Renal cortex interstitium (tissue), 11 donors: ENCODE measurements at regions not wholly inside any gene's neighbourhood (a gene's known extent, or its start where the extent isn't known, plus 50 kb on each side); places are given as distances from the start of the nearest gene placed in this dataset.
"Not testable (repeated sequence)": the region's sequence is repeated elsewhere in the genome, so short reads cannot be mapped to it uniquely, and the experiment has no call there.

Experiments
- DNase-seq, 11 donors: peaks; one replicate each; pipeline ENCODE4 v3.0.0-alpha.2; 2013; ENCODE audit warnings: low read depth in 9 of 11, low spot score in 4 of 11; ENCODE audit errors: extremely low read depth in 1 of 11

DNA sequence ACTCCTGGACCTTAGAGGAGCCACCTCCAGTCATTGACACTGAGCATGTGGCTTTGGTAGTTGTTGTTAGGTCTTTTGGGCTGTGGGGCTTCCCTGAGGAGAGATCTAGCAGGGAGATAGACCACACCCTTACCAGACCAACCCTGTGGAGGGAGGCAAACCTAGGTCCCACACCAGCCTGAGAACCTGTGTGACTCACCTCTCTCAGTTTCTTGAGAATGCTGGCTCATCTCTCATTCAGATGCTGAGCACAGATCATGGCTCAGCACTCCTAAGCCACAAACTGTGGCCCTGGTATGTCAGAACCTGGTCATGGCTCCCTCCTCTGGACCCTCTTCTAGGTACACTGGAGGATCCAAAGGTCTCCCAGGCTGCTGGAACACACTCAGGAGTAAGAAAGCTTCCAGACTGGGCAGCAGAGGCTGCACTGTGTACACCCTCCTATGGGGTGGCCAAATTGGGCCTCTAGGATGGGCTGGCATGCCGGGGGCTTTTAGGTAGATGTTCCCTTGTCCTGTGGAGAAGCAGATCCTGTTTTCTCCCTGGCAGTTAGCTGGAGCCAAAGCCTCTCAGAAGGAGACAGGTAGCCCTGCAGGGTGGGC is 1294.5 kb downstream of the KHDRBS2 start:
- no peak for DNase-seq

DNA sequence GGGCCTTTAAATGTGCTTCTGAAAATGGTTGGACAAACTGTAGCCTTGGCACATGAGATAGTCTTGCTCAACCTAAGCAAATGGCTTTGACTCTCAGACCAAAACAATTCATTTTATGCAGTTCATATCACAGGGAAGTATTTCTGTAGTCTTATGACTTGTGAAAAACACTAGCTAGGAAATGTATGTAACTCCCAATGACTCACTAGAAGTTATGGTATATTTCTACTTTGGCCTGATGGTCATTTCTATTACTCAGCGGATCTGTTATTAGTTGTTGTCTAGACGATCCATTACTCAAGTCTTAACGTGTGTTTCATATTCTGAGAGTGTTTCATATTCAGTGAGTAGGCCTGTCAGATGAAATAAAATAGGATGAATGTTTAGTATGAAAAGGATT is 1333.5 kb downstream of the KHDRBS2 start:
- no peak for DNase-seq

DNA sequence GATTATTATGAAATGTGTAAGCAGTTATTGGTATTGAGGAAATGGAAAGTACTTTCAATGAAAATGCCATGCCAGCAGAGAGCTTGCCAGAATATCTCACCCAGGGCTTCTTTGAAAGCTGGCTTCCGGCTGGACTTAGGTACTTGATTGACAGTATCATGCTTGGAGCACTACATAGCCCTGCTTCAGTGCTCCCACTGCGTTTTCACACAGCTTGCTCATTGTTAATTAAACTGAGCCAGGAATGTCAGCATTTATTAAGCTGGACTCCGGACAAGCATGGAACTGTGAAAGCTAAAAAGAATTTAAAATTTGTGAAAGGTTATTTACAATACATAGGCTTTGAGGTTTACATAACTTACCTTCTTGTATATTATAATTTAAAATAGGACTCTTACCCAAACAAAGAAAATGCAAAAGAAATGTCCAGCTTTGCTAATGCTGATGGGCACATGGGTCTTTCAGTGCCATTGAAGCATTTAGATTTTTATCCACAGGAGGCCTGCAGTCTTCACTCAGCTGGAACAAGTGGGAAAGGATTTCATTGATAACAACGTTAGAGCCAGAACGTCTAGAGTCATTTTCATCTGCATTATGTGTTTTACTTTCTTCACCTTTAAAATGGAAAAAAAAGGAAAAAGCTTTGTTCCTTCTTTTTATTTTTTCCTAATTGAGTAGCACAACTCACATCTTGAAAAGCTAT is 1335.7 kb downstream of the KHDRBS2 start:
- DNase-seq, result peak in 3 of 11 donors; percentile 0 to 4 (median 1)

DNA sequence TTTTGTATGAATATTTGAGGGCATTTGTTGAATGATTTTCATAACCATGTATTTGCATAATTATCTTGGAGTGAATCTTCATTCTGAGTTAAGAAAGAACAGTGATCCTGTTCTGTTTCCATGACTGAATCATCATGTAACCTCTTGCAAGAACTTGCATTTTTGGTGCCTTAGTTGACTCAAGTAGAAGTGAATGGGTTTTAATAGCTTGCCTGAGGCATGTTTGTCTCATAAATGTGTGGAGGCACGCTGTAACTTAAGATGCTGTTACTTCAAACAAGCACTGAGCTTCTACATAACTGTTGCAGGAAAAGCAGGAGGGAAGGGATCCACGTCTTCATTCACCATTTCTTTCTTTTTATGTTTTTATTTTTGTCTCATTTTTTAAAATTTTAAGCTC is 1338.6 kb downstream of the KHDRBS2 start:
- DNase-seq, result not testable (repeated sequence)

DNA sequence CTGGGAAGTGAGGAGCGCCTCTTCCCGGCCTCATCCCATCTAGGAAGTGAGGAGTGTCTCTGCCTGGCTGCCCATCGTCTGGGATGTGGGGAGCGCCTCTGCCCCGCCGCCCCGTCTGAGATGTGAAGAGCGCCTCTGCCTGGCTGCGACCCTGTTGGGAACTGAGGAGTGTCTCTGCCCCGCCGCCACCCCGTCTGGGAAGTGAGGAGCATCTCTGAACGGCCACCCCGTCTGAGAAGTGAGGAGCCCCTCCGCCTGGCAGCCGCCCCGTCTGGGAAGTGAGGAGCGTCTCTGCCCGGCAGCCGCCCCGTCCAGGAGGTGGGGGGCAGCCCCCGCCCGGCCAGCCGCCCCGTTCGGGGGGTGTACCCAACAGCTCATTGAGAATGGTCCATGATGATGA is 1341.2 kb downstream of the KHDRBS2 start:
- DNase-seq, result not testable (repeated sequence)

DNA sequence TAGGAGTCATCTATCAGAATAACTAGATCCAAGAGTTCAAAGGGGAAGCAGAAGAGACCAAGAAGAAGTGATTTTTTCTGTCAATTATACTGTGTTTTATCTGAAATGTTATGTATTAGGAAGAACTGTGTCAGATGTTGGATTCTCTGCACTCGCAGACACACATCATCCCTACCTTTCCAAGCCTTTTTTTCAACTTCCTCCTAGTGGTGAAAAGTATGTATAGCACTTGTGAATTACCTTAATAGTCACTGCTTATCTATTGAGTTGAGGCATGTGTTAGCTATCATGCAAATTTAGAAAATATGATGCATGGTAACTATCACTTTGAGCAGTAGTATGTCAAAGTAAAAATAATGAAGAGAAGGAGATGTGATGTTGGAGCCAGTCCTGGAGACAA is 1350.1 kb downstream of the KHDRBS2 start:
- not testable (repeated sequence) for DNase-seq

DNA sequence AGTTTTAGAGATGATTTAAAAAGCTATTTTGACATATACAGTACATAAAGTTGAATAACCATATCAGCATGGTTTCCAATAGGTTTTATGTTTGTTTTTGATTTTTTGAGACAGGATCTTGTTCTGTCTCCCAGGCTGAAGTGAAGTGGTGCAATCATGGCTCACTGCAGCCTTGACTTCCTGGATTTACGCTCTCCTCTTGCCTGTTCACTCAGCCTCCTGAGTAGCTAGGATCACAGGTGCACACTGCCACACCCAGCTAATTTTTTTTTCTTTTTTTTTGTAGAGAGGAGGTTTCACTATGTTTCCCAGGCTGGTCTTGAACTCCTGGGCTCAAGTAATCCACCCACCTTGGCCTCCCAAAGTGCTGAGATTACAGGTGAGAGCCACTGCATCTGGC is 1366.4 kb downstream of the KHDRBS2 start:
- DNase-seq, result not testable (repeated sequence)

DNA sequence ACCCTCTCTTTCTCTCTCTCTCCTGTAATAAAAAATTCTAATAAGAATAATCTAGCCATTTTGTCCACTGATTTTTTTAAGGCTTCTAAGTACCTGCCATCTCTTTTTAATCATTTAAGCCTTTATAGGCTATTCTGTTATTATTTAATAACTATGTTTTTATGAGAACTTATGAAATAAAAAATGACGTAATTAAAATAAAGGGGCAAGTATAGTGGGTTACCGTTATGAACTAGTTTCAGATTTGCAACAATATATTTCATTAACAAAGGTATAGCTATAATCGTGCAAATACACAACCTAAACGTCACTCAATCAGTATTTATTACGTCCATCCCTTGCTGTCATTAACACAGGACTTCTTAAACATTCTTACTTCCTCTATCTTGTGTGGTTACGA is 1382.2 kb downstream of the KHDRBS2 start:
- not testable (repeated sequence) for DNase-seq

DNA sequence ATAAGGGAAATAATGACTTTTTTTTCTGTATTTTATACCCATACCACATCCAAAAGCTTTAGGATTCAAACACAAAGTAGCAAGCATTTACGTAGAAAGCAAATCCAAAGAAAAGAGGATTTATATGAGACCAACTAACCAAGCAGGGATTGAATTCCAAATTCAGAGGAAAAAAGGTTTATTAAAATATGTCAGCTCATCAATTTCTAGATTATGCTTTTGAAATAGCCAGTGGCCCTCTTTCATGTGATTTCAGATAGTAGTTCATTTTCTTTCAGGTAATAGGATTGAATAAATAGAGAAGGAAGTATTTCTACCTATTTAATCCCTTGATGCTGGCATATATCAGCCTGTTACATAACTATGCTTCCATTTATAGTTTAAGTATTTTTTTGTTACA is 1392.7 kb downstream of the KHDRBS2 start:
- not testable (repeated sequence) for DNase-seq

DNA sequence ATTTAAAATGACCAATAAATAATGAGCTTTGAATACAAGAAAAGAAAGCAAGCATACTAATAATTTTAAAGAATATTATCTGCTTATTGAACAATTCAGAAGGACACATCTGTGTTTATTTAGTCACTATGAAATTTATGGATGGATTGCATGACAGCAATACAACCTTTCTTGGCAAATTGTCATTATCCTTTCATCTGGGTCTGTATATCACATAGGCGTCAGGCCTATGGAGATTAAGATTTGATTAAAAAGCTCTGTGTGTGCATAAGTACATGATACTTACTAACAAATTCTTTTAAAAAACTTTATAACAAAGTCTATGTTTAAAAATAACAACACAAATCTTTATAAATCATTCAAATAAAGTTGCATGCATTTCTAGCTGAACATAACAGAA is 1394.4 kb downstream of the KHDRBS2 start:
- DNase-seq, result no peak

DNA sequence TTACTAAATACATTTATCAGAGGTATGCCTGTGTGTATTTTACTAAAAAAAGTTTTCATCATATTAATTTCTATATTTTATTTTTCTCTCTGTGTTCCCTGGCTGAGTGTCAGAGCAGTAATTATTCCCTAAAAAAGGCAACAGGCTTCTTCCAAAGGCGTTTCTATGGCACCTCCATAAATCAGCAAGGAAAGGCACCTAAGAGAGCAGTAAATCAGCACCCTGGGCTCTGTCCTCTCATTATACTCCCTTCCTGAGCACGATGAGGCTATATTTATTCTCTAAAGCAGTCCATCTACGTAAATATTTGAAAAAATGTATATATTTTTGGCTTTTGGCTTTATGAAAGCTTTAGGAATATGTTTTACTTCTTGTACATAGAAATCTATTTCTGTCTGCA is 1408.6 kb downstream of the KHDRBS2 start:
- DNase-seq, result not testable (repeated sequence)

DNA sequence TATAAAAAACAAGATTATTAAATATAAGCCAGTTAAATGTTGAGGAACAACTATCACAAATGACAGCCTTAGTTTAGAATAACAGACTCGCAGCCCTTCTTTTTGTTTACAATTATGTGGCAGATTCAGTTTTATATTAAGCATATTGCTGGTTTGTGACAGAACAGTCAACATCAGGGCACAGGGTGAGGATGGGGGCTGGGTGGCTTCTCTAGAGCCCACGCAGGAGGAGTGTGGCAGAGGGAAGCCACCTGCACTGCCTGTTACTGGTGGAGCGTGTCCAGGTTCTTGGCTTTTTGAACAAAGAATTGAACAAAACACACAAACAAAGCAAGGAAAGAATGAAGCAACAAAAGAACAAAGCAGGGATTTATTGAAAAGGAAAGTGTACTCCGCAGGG is 1415.2 kb downstream of the KHDRBS2 start:
- DNase-seq, result not testable (repeated sequence)

DNA sequence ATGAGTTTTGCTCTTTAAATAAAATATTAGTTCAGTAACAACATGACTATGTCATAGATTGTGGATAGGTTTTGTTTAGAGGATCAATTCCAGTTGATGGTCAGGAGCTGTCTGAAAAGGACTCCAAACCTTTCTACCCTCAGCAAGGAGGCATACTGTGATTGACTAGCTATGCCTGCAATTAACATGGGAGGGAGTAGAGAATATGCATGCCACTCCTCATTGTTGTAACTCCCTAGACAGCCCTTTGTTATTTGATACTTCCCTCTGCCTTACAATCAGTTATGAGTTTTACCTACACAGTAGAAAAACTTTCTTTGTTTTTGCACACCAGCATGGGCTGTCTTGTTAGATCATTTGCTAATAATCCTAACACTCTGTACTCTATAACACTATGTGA is 1418.5 kb downstream of the KHDRBS2 start:
- DNase-seq, result no peak

DNA sequence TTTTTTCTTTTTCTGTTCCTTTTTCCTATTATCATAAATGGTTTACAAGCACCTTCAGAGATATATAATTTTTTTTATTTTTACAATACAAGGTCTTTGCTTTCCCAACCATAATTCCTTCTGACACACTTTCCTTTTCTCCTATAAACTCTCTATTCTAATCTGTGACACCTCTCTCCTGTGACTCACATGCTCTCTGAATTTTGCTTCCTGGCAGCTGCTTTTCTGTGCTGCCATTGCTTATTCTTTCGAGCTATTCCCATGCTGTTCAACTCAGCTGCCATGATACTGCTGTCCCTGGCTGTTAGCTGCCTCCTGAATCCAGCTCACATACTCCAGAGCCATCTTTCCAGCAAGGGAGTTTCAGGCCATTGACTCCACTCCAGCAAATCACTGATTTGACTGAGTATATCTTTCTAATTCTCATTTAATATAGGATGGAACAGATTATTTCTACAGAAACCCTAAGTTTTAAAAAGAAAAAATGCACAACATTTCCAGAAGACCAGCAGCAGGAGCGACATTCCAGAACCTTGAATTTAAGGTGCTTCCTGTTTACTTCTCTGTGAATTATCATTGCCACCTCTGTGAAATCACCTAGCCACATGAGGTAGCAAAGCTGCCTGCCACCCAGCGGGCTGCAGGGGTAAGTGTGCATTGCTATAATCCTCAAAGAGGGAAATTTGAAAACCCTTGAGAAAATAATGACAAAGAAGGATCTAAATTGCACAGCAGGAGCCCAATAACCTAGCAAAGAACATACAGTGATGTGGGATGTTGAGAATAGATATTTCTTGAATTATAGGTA is 1442.6 kb downstream of the KHDRBS2 start:
- peak in 1 of 11 donors; percentile 4 for DNase-seq

DNA sequence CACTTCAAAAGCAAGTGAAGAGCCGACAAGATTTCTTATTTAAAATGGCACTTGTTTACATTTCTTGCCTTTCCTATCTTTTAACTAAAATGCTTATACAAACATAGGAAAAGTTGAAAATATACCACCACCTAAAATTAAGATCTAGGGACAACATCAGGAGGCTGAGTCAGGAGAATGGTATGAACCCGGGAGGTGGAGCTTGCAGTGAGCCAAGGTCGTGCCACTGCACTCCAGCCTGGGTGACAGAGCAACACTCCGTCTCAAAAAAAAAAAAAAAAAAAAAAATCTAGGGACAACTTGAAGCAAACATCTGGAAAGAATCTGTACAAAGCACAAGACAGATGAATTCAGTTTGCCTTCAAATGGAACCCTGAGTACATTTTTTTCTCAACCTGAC is 1455.3 kb downstream of the KHDRBS2 start:
- DNase-seq, result not testable (repeated sequence)

DNA sequence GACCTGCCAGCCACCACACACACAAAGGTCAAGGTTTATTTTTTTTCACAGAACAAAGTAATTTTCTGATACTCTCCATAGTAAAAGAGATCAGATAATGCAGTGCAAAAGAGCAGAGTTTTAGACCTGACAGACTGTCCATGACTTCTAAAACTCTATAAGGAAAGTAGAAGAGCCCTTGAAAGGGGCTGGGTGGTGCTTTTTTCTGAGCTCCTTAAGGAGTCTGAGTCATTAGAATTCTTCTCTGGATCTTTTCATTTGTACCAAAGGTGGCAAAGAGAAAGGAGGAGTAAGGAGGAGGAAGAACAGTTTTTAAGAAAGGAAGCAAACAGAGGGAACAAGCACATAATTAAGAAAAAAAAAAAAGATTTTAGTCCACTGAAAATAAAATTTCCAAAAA is 1463.4 kb downstream of the KHDRBS2 start:
- DNase-seq, result not testable (repeated sequence)

DNA sequence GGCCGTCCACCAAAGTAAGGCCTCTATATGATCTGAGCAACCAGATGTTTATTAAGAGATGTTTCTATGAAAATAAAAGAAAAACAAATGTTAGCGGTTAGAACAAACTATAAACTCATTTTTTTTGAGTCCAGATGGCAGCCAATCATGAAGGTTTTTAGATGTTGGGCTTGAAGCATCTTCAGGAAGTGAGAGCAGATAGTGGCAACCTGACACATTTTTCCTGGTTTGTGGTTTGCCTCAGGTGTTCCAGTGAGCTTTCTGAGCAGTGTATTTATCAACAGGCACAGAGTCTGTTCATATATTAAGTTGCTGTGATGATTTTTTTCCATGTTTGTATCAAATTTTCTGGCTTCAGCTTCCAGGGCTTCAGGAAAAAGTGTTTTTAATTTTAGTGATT is 1468.0 kb downstream of the KHDRBS2 start:
- not testable (repeated sequence) for DNase-seq

DNA sequence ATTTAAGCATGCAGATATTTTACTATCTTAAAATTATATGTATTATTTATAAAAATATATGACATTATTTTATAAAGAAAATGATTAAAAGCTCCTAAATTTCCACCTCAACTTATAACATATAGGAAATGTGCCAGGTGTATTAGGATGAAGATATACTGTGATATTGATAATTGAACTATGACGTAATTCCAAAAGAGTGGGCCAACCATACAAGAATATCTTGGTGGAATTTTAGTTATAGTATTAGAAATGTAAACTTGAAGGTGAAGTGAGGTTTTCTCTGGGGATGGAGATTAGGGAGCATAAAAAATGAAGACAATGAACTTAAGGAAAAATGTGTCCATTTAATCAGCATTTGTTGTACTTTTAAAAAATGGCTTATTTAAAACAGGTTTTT is 1471.2 kb downstream of the KHDRBS2 start:
- not testable (repeated sequence) for DNase-seq

DNA sequence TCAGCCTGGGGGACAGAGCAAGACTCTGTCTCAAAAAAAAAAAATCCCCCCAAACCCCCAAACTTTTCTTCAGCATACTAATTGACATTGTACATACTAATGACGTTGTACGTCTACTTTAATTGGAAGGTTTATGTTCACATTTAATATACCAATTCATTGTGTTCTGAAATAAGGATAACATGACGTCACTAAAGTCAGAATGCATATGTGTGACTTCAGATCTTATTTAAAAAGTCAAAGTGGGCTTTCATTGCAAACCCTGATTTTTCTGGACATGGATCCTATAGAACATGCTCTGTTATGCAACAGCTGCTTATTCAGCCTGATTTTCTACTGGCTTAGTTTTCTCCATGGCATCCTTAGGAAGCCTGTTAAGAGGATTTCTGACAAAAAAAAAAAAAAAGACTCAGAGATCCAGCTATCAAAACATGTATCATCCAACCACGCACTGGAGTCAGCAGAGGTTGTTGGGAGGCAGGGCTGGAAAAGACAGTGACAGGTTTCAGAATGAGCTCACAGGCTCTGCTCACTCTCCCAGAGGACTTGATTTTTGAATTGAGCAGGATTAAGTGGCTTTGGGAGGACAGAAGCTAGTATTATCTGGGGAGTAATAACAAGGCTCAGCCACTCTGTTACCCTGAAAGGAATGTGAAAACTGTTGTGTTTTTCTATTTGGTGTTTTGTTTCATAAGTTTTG is 1472.0 kb downstream of the KHDRBS2 start:
- not testable (repeated sequence) for DNase-seq
